ENCODE measurements at regions not wholly inside any gene's neighbourhood (a gene's known extent, or its start where the extent isn't known, plus 50 kb on each side); places are given as distances from the start of the nearest gene placed in this dataset.

GRCh38 chr18:25873833-25874232, 216.6 kb downstream of the SS18 start:
- no peak for DNase-seq (ENCODE audit: low spot score)

GRCh38 chr18:25866331-25866730, 224.1 kb downstream of the SS18 start:
- no peak for DNase-seq (ENCODE audit: low spot score)

GRCh38 chr18:25862881-25863600, 227.4 kb downstream of the SS18 start:
- no peak for DNase-seq (ENCODE audit: low spot score)

- DNase-seq (ENCODE audit: low spot score) = no peak
These were observed 236.6 kb downstream of the SS18 start for GRCh38 chr18:25853691-25854433.

- DNase-seq (ENCODE audit: low spot score) = no peak
These were observed 246.6 kb downstream of the SS18 start for GRCh38 chr18:25843791-25844190.

- DNase-seq (ENCODE audit: low spot score) = no peak
These were observed 247.7 kb downstream of the SS18 start for GRCh38 chr18:25842665-25843064.

- DNase-seq (ENCODE audit: low spot score) = no peak
These were observed 256.4 kb downstream of the SS18 start for GRCh38 chr18:25834061-25834460.

GRCh38 chr18:25832001-25832604, 258.3 kb downstream of the SS18 start:
- peak; percentile 45 for DNase-seq (ENCODE audit: low spot score)

- no peak for DNase-seq (ENCODE audit: low spot score)
These were observed 259.1 kb downstream of the SS18 start for GRCh38 chr18:25831301-25831701.

GRCh38 chr18:25830787-25831186, 259.6 kb downstream of the SS18 start:
- DNase-seq (ENCODE audit: low spot score) = peak; percentile 29

GRCh38 chr18:25827961-25828561, 262.4 kb downstream of the SS18 start:
- no peak for DNase-seq (ENCODE audit: low spot score)

- DNase-seq (ENCODE audit: low spot score) = no peak
These were observed 263.2 kb downstream of the SS18 start for GRCh38 chr18:25827228-25827627.

GRCh38 chr18:25826823-25827222, 263.6 kb downstream of the SS18 start:
- DNase-seq (ENCODE audit: low spot score) = no peak

- DNase-seq (ENCODE audit: low spot score) = no peak
These were observed 264.2 kb downstream of the SS18 start for GRCh38 chr18:25825979-25826776.

GRCh38 chr18:25825056-25825455, 265.4 kb downstream of the SS18 start:
- DNase-seq (ENCODE audit: low spot score) = no peak

- no peak for DNase-seq (ENCODE audit: low spot score)
These were observed 270.6 kb downstream of the SS18 start for GRCh38 chr18:25819746-25820363.

GRCh38 chr18:25818505-25818904, 271.9 kb downstream of the SS18 start:
- DNase-seq (ENCODE audit: low spot score) = no peak

GRCh38 chr18:25817546-25818237, 272.7 kb downstream of the SS18 start:
- no peak for DNase-seq (ENCODE audit: low spot score)

- DNase-seq (ENCODE audit: low spot score) = no peak
These were observed 274.8 kb downstream of the SS18 start for GRCh38 chr18:25815659-25816058.

GRCh38 chr18:25814841-25815458, 275.5 kb downstream of the SS18 start:
- no peak for DNase-seq (ENCODE audit: low spot score)
